H1 (cell line): ENCODE measurements at regions not wholly inside any gene's neighbourhood (a gene's known extent, or its start where the extent isn't known, plus 50 kb on each side); places are given as distances from the start of the nearest gene placed in this dataset.

Experiments used
- EZH2 ChIP-seq: fragments of 200-600 bp; sonication (generic); IDR thresholded peaks from 2 replicates; pipeline ENCODE4 v1.7.1; 2012; ENCODE audit warnings: low read depth, mild to moderate bottlenecking, moderate library complexity, low read length, inconsistent platforms; ENCODE audit not compliant: severe bottlenecking
- SP2 ChIP-seq: IDR thresholded peaks from 2 replicates; pipeline ENCODE4 v1.6.1; 2012; ENCODE audit warnings: mild to moderate bottlenecking, low read length, inconsistent platforms
- TAF1 ChIP-seq: IDR thresholded peaks from 2 replicates; pipeline ENCODE4 v1.6.1; 2011; ENCODE audit warnings: mild to moderate bottlenecking, low read depth, low read length
- TF ChIP-seq, protein P1 (sequence below): fragments of 300-600 bp; sonication (generic); IDR thresholded peaks from 2 replicates; pipeline ENCODE4 v1.7.1; 2012; ENCODE audit warnings: low read length, moderate library complexity, mild to moderate bottlenecking, inconsistent platforms; ENCODE audit not compliant: insufficient replicate concordance

DNA sequence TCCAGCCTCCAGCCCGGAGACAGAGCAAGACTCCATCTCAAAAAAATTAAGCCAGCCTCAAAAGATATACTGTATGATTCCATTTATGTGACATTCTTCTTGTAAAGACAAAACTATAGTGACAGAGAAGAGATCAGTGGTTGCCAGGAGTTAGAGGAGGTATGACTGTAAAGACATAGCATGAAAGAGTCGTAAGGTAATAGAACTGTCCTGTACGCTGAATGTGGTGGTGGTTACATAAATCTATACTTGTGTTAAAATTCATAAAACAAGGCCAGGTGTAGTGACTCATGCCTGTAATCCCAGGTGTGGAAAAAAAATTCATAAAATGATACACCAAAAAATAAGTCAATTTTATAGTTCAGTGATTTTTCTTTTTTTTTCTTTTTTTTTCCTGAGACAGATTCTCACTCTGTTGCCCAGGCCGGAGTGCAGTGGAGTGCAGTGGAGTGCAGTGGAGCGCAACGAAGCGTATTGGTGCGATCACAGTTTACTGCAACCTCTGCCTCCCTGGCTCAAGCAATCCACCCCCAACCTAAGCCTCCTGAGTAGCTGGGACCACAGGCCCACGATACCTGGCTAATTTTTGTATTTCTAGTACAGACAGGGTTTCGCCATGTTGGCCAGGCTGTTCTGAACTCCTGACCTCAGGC is 84.9 kb upstream of the CXADR start (continued):
- TF ChIP-seq EZH2 (no peak), TAF1 (no peak), SP2 (no peak)
- TF ChIP-seq, protein P1, sequence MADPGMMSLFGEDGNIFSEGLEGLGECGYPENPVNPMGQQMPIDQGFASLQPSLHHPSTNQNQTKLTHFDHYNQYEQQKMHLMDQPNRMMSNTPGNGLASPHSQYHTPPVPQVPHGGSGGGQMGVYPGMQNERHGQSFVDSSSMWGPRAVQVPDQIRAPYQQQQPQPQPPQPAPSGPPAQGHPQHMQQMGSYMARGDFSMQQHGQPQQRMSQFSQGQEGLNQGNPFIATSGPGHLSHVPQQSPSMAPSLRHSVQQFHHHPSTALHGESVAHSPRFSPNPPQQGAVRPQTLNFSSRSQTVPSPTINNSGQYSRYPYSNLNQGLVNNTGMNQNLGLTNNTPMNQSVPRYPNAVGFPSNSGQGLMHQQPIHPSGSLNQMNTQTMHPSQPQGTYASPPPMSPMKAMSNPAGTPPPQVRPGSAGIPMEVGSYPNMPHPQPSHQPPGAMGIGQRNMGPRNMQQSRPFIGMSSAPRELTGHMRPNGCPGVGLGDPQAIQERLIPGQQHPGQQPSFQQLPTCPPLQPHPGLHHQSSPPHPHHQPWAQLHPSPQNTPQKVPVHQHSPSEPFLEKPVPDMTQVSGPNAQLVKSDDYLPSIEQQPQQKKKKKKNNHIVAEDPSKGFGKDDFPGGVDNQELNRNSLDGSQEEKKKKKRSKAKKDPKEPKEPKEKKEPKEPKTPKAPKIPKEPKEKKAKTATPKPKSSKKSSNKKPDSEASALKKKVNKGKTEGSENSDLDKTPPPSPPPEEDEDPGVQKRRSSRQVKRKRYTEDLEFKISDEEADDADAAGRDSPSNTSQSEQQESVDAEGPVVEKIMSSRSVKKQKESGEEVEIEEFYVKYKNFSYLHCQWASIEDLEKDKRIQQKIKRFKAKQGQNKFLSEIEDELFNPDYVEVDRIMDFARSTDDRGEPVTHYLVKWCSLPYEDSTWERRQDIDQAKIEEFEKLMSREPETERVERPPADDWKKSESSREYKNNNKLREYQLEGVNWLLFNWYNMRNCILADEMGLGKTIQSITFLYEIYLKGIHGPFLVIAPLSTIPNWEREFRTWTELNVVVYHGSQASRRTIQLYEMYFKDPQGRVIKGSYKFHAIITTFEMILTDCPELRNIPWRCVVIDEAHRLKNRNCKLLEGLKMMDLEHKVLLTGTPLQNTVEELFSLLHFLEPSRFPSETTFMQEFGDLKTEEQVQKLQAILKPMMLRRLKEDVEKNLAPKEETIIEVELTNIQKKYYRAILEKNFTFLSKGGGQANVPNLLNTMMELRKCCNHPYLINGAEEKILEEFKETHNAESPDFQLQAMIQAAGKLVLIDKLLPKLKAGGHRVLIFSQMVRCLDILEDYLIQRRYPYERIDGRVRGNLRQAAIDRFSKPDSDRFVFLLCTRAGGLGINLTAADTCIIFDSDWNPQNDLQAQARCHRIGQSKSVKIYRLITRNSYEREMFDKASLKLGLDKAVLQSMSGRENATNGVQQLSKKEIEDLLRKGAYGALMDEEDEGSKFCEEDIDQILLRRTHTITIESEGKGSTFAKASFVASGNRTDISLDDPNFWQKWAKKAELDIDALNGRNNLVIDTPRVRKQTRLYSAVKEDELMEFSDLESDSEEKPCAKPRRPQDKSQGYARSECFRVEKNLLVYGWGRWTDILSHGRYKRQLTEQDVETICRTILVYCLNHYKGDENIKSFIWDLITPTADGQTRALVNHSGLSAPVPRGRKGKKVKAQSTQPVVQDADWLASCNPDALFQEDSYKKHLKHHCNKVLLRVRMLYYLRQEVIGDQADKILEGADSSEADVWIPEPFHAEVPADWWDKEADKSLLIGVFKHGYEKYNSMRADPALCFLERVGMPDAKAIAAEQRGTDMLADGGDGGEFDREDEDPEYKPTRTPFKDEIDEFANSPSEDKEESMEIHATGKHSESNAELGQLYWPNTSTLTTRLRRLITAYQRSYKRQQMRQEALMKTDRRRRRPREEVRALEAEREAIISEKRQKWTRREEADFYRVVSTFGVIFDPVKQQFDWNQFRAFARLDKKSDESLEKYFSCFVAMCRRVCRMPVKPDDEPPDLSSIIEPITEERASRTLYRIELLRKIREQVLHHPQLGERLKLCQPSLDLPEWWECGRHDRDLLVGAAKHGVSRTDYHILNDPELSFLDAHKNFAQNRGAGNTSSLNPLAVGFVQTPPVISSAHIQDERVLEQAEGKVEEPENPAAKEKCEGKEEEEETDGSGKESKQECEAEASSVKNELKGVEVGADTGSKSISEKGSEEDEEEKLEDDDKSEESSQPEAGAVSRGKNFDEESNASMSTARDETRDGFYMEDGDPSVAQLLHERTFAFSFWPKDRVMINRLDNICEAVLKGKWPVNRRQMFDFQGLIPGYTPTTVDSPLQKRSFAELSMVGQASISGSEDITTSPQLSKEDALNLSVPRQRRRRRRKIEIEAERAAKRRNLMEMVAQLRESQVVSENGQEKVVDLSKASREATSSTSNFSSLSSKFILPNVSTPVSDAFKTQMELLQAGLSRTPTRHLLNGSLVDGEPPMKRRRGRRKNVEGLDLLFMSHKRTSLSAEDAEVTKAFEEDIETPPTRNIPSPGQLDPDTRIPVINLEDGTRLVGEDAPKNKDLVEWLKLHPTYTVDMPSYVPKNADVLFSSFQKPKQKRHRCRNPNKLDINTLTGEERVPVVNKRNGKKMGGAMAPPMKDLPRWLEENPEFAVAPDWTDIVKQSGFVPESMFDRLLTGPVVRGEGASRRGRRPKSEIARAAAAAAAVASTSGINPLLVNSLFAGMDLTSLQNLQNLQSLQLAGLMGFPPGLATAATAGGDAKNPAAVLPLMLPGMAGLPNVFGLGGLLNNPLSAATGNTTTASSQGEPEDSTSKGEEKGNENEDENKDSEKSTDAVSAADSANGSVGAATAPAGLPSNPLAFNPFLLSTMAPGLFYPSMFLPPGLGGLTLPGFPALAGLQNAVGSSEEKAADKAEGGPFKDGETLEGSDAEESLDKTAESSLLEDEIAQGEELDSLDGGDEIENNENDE, result no peak
